Heart right ventricle (tissue), 16 donors: ENCODE measurements at regions not wholly inside any gene's neighbourhood (a gene's known extent, or its start where the extent isn't known, plus 50 kb on each side); places are given as distances from the start of the nearest gene placed in this dataset.

Experiments
- ATAC-seq, 8 donors: fragments of 200-7000 bp; cut with Tn5 transposase; one replicate each; pipeline ENCODE4 v1.9.1; 2020; ENCODE audit warnings: mild to moderate bottlenecking in 8 of 8, moderate library complexity in 8 of 8, moderate number of reproducible peaks in 1 of 8
- DNase-seq, 2 donors: peaks; one replicate each; pipeline ENCODE4 v3.0.0-alpha.2; 2020
- H3K27ac ChIP-seq, 10 donors: fragments of 200-600 bp; sonication (generic) in 2 of 10; one replicate each; pipeline versions ENCODE4 v1.5.0 to v1.8.0; 2020 to 2022; ENCODE audit warnings: mild to moderate bottlenecking in 3 of 10
- H3K27me3 ChIP-seq, 7 donors: fragments of 200-600 bp; one replicate each; pipeline ENCODE4 v1.8.0; 2021 to 2022; ENCODE audit warnings: mild to moderate bottlenecking in 2 of 7
- H3K36me3 ChIP-seq, 9 donors: fragments of 200-600 bp; sonication (generic) in 1 of 9; one replicate each; pipeline versions ENCODE4 v1.5.0 to v1.8.0; 2020 to 2022; ENCODE audit warnings: mild to moderate bottlenecking in 2 of 9
- H3K4me1 ChIP-seq, 9 donors: fragments of 200-600 bp; sonication (generic) in 1 of 9; one replicate each; pipeline versions ENCODE4 v1.5.0 to v1.8.0; 2020 to 2022; ENCODE audit warnings: mild to moderate bottlenecking in 4 of 9
- H3K4me3 ChIP-seq, 10 donors: fragments of 200-600 bp; sonication (generic) in 2 of 10; one replicate each; pipeline versions ENCODE4 v1.5.0 to v1.8.0; 2020 to 2022; ENCODE audit warnings: mild to moderate bottlenecking in 7 of 10, moderate library complexity in 2 of 10
- H3K9me3 ChIP-seq, 11 donors: fragments of 200-600 bp in 10 of 11; sonication (generic) in 2 of 11; one replicate each; pipeline versions ENCODE4 v1.5.0 to v1.8.0; 2013 to 2022; ENCODE audit warnings: mild to moderate bottlenecking in 2 of 11, control low read depth in 1 of 11, moderate library complexity in 1 of 11
- WGBS, 2 donors: extraction: QIAGEN DNeasy Blood & Tissue Kit; methylation state at CpG; one replicate each; pipeline ENCODE4 v1.1.7; 2013; ENCODE audit warnings: inconsistent platforms in 1 of 2; 5-methylcytosine and 5-hydroxymethylcytosine counted together
- intact Hi-C, 10 donors: fragments of 100-400 bp; cut with DNase I; formaldehyde crosslinking; loops; one replicate each; pipeline versions ENCODE4 v1.11.1 to v1.14.2; 2022
- TF ChIP-seq, protein P1 (sequence below), 9 donors: fragments of 200-600 bp; sonication (generic) in 2 of 9; IDR thresholded peaks; one replicate each; pipeline versions ENCODE4 v1.5.0 to v1.8.0; 2021 to 2022; ENCODE audit warnings: antibody characterized with exemption in 9 of 9, mild to moderate bottlenecking in 5 of 9, moderate library complexity in 1 of 9
- donor health status: Arrhythmogenic right ventricular cardiomyopathy.
- donor health status: ischemic (EF 13 %, LVEDD 7.1; RV severe dilation, severe dysfunction).
- donor health status: healthy with polysubstance abuse.
- donor health status: DM: no; HTN: yes; CAD: no.
- donor health status: DM: no; HTN: no; CAD: no.
- donor health status: ischemic (EF 25% LVEDD 6.9; RV normal size, moderate dysfunction).
- donor health status: ischemic (EF 25% LVEDD 5.7; RV mildly dilated, moderate dysfunction).
- donor health status: healthy.
- donor health status: DM: yes; HTN: yes; CAD: no.
- donor health status: Ischemic cardiomyopathy.
- donor health status: ischemic (EF 35%, LVEDD 5.7; RV mildly dilated, moderate dysfunction).
- donor health status: nonischemic (EF 11% LVEDD 7.7; RV severe dilation, severe dysfunction).
- donor health status: DM: yes; HTN: yes; CAD: no.
- donor health status: PGD.
- donor health status: ischemic (EF 29% LVEDD 5.4; RV normal size, mild dysfunction).
- donor health status: nonischemic (EF 23%, LVEDD 6.1; RV moderate dilation, normal function).

- Histone ChIP-seq H3K27ac (no peak overlapping the region), H3K4me1 (no peaks in the 10 kb centered on the region), H3K27me3 (no peaks in the 10 kb centered on the region), H3K36me3 (no peaks in the 10 kb centered on the region), H3K9me3 (peaks cover 0 to 43% (median 9%) of the 10 kb centered on the region in 11 donors), H3K4me3 (no peak overlapping the region)
- ATAC-seq (no peak), DNase-seq (no peak)
- intact Hi-C loops = no loop called here
- TF ChIP-seq, protein P1, sequence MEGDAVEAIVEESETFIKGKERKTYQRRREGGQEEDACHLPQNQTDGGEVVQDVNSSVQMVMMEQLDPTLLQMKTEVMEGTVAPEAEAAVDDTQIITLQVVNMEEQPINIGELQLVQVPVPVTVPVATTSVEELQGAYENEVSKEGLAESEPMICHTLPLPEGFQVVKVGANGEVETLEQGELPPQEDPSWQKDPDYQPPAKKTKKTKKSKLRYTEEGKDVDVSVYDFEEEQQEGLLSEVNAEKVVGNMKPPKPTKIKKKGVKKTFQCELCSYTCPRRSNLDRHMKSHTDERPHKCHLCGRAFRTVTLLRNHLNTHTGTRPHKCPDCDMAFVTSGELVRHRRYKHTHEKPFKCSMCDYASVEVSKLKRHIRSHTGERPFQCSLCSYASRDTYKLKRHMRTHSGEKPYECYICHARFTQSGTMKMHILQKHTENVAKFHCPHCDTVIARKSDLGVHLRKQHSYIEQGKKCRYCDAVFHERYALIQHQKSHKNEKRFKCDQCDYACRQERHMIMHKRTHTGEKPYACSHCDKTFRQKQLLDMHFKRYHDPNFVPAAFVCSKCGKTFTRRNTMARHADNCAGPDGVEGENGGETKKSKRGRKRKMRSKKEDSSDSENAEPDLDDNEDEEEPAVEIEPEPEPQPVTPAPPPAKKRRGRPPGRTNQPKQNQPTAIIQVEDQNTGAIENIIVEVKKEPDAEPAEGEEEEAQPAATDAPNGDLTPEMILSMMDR (IDR thresholded peaks at IDR 0.05) = no peak
Observed at GRCh38 chr4:100889898-100890297, 372.1 kb upstream of the EMCN start.

GRCh38 chr4:100889401-100889800, 371.6 kb upstream of the EMCN start:
- DNase-seq (no peak), ATAC-seq (no peak)
- Histone ChIP-seq H3K36me3 (no peaks in the 10 kb centered on the region), H3K27me3 (no peaks in the 10 kb centered on the region), H3K4me3 (no peak overlapping the region), H3K27ac (no peak overlapping the region), H3K9me3 (peaks cover 0 to 48% (median 13%) of the 10 kb centered on the region in 11 donors), H3K4me1 (no peaks in the 10 kb centered on the region)
- TF ChIP-seq, protein P1 (IDR thresholded peaks at IDR 0.05) = no peak
- intact Hi-C loops = no loop called here
- WGBS, 2 donors = 82 to 83% methylated on average over 2 of the region's 2 CpGs

- TF ChIP-seq, protein P1 (IDR thresholded peaks at IDR 0.05) = no peak
Observed at GRCh38 chr4:100882661-100883060, 364.8 kb upstream of the EMCN start.

GRCh38 chr4:100881283-100881682, 363.5 kb upstream of the EMCN start:
- H3K4me1 ChIP-seq = no peaks in the 10 kb centered on the region
- H3K36me3 ChIP-seq = no peaks in the 10 kb centered on the region
- ATAC-seq (no peak), DNase-seq (no peak)
- intact Hi-C loops = no loop called here
- no peak overlapping the region for H3K27ac ChIP-seq
- 92 to 95% methylated on average over 1 of the region's 1 CpG for WGBS, 2 donors
- no peak overlapping the region for H3K4me3 ChIP-seq
- peaks cover 0 to 22% (median 13%) of the 10 kb centered on the region in 11 donors for H3K9me3 ChIP-seq
- H3K27me3 ChIP-seq = no peaks in the 10 kb centered on the region
- TF ChIP-seq, protein P1 (IDR thresholded peaks at IDR 0.05) = no peak

More at GRCh38 chr4:100882661-100883060, 364.8 kb upstream of the EMCN start:
- H3K4me3 ChIP-seq = no peak overlapping the region
- no peak overlapping the region for H3K27ac ChIP-seq
- peaks cover 0 to 36% (median 13%) of the 10 kb centered on the region in 11 donors for H3K9me3 ChIP-seq
- DNase-seq (no peak), ATAC-seq (no peak)
- intact Hi-C loops = no loop called here
- no peaks in the 10 kb centered on the region for H3K27me3 ChIP-seq
- H3K36me3 ChIP-seq = no peaks in the 10 kb centered on the region
- H3K4me1 ChIP-seq = no peaks in the 10 kb centered on the region
